ENCODE measurements at regions not wholly inside any gene's neighbourhood (a gene's known extent, or its start where the extent isn't known, plus 50 kb on each side); places are given as distances from the start of the nearest gene placed in this dataset.

DNA sequence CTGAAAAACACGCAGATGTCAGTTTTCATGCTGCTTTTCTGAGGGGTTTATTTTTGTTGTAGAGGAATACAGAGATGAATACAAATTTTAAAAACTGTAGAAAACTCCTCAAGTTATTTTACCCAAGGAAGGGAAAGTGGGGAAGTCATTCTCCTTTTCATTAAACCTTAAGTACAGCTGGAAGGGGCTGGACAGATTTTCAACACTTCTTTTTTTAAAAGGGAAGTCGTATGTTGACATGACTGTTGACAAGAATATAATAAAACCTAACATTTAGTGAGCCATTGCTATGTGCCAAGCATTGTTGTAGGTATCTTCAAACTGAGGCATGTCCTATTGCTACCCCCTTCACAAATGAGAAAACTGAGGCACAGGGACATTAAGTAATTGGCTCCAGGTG is 235.7 kb upstream of the ELL2 start:
- H3K27me3 Mint-ChIP-seq (ENCODE audit: low read depth, poor library complexity), result no peaks in the 10 kb centered on the region
- H3K4me1 Mint-ChIP-seq, result no peaks in the 10 kb centered on the region
- no peak for DNase-seq
- TF ChIP-seq CTCF (IDR thresholded peaks at IDR 0.05), result no peak
- no peaks in the 10 kb centered on the region for H3K9me3 Mint-ChIP-seq
- no peaks in the 10 kb centered on the region for H3K36me3 Mint-ChIP-seq (ENCODE audit: low read depth)
- peak overlapping the region; percentile 30 for H3K27ac Mint-ChIP-seq
- H3K4me3 Mint-ChIP-seq, result no peak overlapping the region

- Mint-ChIP-seq H3K9me3 (no peaks in the 10 kb centered on the region), H3K27me3 (ENCODE audit: low read depth, poor library complexity) (no peaks in the 10 kb centered on the region), H3K27ac (peak overlapping the region; percentile 30), H3K36me3 (ENCODE audit: low read depth) (no peaks in the 10 kb centered on the region), H3K4me1 (no peaks in the 10 kb centered on the region), H3K4me3 (no peak overlapping the region)
- no peak for DNase-seq
- no peak for TF ChIP-seq CTCF (IDR thresholded peaks at IDR 0.05)
Measured at GRCh38 chr5:96196890-96197289, 235.2 kb upstream of the ELL2 start.

DNA sequence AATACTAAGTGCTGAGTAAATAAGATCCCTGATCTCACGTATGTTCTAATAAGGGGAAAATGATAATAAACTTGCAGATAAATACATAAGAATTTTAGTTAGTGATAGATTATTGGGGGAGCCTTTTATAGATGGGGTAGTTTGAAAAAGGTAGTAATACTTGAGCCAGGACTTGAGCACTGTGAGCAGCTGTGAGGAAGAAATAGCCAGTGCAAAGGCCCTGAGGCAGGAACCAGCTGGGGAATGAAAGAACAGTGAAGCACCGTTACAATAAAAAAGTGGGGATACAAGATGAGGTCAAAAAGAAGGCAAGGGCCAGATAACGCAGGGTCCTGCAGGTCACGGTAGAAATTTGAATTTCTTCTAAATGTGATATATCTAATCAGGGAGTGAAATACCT is 234.8 kb upstream of the ELL2 start:
- TF ChIP-seq CTCF (IDR thresholded peaks at IDR 0.05), result no peak
- Mint-ChIP-seq H3K4me1 (no peaks in the 10 kb centered on the region), H3K27me3 (ENCODE audit: low read depth, poor library complexity) (no peaks in the 10 kb centered on the region), H3K27ac (no peak overlapping the region), H3K36me3 (ENCODE audit: low read depth) (no peaks in the 10 kb centered on the region), H3K4me3 (no peak overlapping the region), H3K9me3 (no peaks in the 10 kb centered on the region)
- no peak for DNase-seq

GRCh38 chr5:96195123-96195522 is 233.5 kb upstream of the ELL2 start:
- Mint-ChIP-seq H3K27ac (no peak overlapping the region), H3K9me3 (no peaks in the 10 kb centered on the region), H3K36me3 (ENCODE audit: low read depth) (no peaks in the 10 kb centered on the region), H3K4me1 (no peaks in the 10 kb centered on the region), H3K27me3 (ENCODE audit: low read depth, poor library complexity) (no peaks in the 10 kb centered on the region), H3K4me3 (no peak overlapping the region)
- DNase-seq, result no peak
- TF ChIP-seq CTCF (IDR thresholded peaks at IDR 0.05), result no peak

- no peaks in the 10 kb centered on the region for H3K27me3 Mint-ChIP-seq (ENCODE audit: low read depth, poor library complexity)
- H3K27ac Mint-ChIP-seq, result no peak overlapping the region
- H3K4me3 Mint-ChIP-seq, result no peak overlapping the region
- TF ChIP-seq CTCF (IDR thresholded peaks at IDR 0.05), result no peak
- H3K9me3 Mint-ChIP-seq, result no peaks in the 10 kb centered on the region
- H3K36me3 Mint-ChIP-seq (ENCODE audit: low read depth), result no peaks in the 10 kb centered on the region
- no peaks in the 10 kb centered on the region for H3K4me1 Mint-ChIP-seq
- DNase-seq, result no peak
Measured at GRCh38 chr5:96194593-96194992, 232.9 kb upstream of the ELL2 start.

- Mint-ChIP-seq H3K27me3 (ENCODE audit: low read depth, poor library complexity) (no peaks in the 10 kb centered on the region), H3K27ac (no peak overlapping the region), H3K4me1 (no peaks in the 10 kb centered on the region), H3K9me3 (no peaks in the 10 kb centered on the region), H3K36me3 (ENCODE audit: low read depth) (no peaks in the 10 kb centered on the region), H3K4me3 (no peak overlapping the region)
- no peak for DNase-seq
- no peak for TF ChIP-seq CTCF (IDR thresholded peaks at IDR 0.05)
Measured at GRCh38 chr5:96193946-96194345, 232.3 kb upstream of the ELL2 start.
